ENCODE measurements at regions not wholly inside any gene's neighbourhood (a gene's known extent, or its start where the extent isn't known, plus 50 kb on each side); places are given as distances from the start of the nearest gene placed in this dataset.

DNA sequence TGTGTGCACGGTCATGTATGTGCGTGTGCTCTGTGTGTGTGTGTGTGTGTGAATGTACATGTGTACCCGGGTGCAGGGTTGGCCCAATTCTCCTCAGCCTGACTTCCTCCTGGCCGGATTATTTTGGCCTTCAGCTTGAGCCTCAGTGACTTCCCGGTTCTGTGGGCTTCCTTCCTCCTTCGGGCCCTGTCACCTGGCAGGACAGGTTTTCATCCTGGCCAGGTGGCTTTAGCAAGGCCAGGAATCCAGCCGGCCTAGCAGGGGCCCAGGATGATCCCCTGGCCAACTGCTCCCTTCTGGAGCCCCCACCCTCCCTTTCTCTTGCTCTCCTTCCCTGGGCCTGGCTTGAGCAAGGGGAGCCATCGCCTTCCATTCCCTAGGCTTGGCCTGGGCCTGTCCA lies 140.5 kb downstream of the INHBB start:
- POLR2A ChIA-PET = interaction anchor here (0.9 to 3.5 kb wide), 3 partner anchors 16 to 66 kb away, joined by 3 to 28 read pairs (median 4); no protein-coding TSS in a partner anchor
- intact Hi-C loops (cut with micrococcal nuclease; ENCODE audit: unreplicated experiment) = no loop called here
- TF ChIP-seq ZNF563 (CRISPR knock-in tag; IDR thresholded peaks at IDR 0.05) = no peak
- TF ChIP-seq ZBTB42 (CRISPR knock-in tag; IDR thresholded peaks at IDR 0.05) = no peak
- no peak for TF ChIP-seq NFKB2 (CRISPR knock-in tag; IDR thresholded peaks at IDR 0.05; ENCODE audit: borderline replicate concordance)
- no peak for TF ChIP-seq ZNF614 (CRISPR knock-in tag; IDR thresholded peaks at IDR 0.05; ENCODE audit: borderline replicate concordance)
- TF ChIP-seq ZFP82 (CRISPR knock-in tag; IDR thresholded peaks at IDR 0.05; ENCODE audit: borderline replicate concordance) = no peak
- no peak for TF ChIP-seq ZNF562 (CRISPR knock-in tag; IDR thresholded peaks at IDR 0.05; ENCODE audit: borderline replicate concordance)
- TF ChIP-seq ZNF33A (CRISPR knock-in tag; IDR thresholded peaks at IDR 0.05; ENCODE audit: borderline replicate concordance) = no peak
- TF ChIP-seq, protein P1, sequence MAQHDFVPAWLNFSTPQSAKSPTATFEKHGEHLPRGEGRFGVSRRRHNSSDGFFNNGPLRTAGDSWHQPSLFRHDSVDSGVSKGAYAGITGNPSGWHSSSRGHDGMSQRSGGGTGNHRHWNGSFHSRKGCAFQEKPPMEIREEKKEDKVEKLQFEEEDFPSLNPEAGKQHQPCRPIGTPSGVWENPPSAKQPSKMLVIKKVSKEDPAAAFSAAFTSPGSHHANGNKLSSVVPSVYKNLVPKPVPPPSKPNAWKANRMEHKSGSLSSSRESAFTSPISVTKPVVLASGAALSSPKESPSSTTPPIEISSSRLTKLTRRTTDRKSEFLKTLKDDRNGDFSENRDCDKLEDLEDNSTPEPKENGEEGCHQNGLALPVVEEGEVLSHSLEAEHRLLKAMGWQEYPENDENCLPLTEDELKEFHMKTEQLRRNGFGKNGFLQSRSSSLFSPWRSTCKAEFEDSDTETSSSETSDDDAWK (CRISPR knock-in tag; IDR thresholded peaks at IDR 0.05) = no peak
- TF ChIP-seq, protein P2, sequence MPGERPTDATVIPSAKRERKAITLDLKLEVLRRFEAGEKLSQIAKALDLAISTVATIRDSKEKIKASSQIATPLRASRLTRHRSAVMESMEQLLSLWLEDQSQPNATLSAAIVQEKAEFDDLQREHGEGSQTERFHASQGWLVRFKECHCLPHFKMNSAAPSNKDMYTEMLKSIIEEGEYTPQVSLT (CRISPR knock-in tag; IDR thresholded peaks at IDR 0.05; ENCODE audit: borderline replicate concordance, low read depth) = no peak
- TF ChIP-seq, protein P3, sequence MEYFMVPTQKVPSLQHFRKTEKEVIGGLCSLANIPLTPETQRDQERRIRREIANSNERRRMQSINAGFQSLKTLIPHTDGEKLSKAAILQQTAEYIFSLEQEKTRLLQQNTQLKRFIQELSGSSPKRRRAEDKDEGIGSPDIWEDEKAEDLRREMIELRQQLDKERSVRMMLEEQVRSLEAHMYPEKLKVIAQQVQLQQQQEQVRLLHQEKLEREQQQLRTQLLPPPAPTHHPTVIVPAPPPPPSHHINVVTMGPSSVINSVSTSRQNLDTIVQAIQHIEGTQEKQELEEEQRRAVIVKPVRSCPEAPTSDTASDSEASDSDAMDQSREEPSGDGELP (IDR thresholded peaks at IDR 0.05; ENCODE audit: borderline replicate concordance, low read depth) = no peak
- no peak for TF ChIP-seq SRF (IDR thresholded peaks at IDR 0.05; ENCODE audit: low read depth, low read length)
- no peak for TF ChIP-seq POLR2A (IDR thresholded peaks at IDR 0.05; ENCODE audit: insufficient read depth in 1 of 2, low read depth in 2 of 2, low read length in 2 of 2)
- TF ChIP-seq, protein P4, sequence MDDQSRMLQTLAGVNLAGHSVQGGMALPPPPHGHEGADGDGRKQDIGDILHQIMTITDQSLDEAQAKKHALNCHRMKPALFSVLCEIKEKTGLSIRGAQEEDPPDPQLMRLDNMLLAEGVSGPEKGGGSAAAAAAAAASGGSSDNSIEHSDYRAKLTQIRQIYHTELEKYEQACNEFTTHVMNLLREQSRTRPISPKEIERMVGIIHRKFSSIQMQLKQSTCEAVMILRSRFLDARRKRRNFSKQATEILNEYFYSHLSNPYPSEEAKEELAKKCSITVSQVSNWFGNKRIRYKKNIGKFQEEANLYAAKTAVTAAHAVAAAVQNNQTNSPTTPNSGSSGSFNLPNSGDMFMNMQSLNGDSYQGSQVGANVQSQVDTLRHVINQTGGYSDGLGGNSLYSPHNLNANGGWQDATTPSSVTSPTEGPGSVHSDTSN (CRISPR knock-in tag; IDR thresholded peaks at IDR 0.05; ENCODE audit: borderline replicate concordance) = no peak
- no peak for TF ChIP-seq ZSCAN20 (CRISPR knock-in tag; IDR thresholded peaks at IDR 0.05; ENCODE audit: borderline replicate concordance)
- TF ChIP-seq KLF13 (CRISPR knock-in tag; IDR thresholded peaks at IDR 0.05) = no peak
- TF ChIP-seq ZSCAN12 (CRISPR knock-in tag; IDR thresholded peaks at IDR 0.05) = no peak
- no peak for TF ChIP-seq U2AF1 (optimal IDR thresholded peaks at IDR 0.05; ENCODE audit: low read depth, low read length)
- TF ChIP-seq ZNF546 (CRISPR knock-in tag; conservative IDR thresholded peaks at IDR 0.05) = no peak
- TF ChIP-seq ZBTB1 (CRISPR knock-in tag; IDR thresholded peaks at IDR 0.05; ENCODE audit: borderline replicate concordance) = no peak
- Histone ChIP-seq H3K36me3 (replicated peaks in 1 of 2; ENCODE audit: control insufficient read depth in 1 of 2, insufficient read depth in 2 of 2, low read length in 2 of 2) (no peaks in the 10 kb centered on the region), H3K9me3 (ENCODE audit: low read length) (no peaks in the 10 kb centered on the region), H3K9ac (ENCODE audit: insufficient read depth, low read depth, low read length) (no peak overlapping the region), H4K20me1 (ENCODE audit: insufficient read depth, low read length) (no peaks in the 10 kb centered on the region), H2AFZ (ENCODE audit: low read length) (no peak overlapping the region), H3K27me3 (ENCODE audit: control insufficient read depth in 1 of 2, insufficient read depth in 2 of 2, low read length in 2 of 2) (peaks cover 0 to 5% of the 10 kb centered on the region in 2 experiments; a peak in 2 of 5 replicates), H3K27ac (ENCODE audit: extremely low read length, insufficient read depth, low read length) (no peak overlapping the region), H3K4me2 (ENCODE audit: low read depth, low read length) (no peak overlapping the region), H3K79me2 (ENCODE audit: insufficient read depth, low read length) (no peaks in the 10 kb centered on the region), H3K4me3 (replicated peaks in 1 of 3; ENCODE audit: insufficient read depth in 1 of 3, low read depth in 2 of 3, low read length in 3 of 3) (no peak overlapping the region), H3K4me1 (ENCODE audit: insufficient read depth, low read length) (peaks cover 45% of the 10 kb centered on the region)
- DNase-seq (ENCODE audit: low spot score) (no peak), ATAC-seq (no peak), FAIRE-seq (no peak)
- CTCF ChIA-PET (ENCODE audit: low intra/inter-chr PET ratio, low total read pairs) = no interaction called here
- in situ Hi-C loops (cut with HindIII; ENCODE audit: extremely low pct_ligation_motif_present, low pct_unique_long_range_greater_than_20kb) = no loop called here
- BruUV-seq (replicated peaks) = no TSS peak
- WGBS (ENCODE audit: low lambda C conversion rate) = 42% methylated on average over 8 of the region's 8 CpGs
